ENCODE measurements at regions not wholly inside any gene's neighbourhood (a gene's known extent, or its start where the extent isn't known, plus 50 kb on each side); places are given as distances from the start of the nearest gene placed in this dataset.
A peak's percentile ranks its signal among the peaks of the same experiment; 100 is the strongest.
"Not testable (repeated sequence)": the region's sequence is repeated elsewhere in the genome, so short reads cannot be mapped to it uniquely, and the experiment has no call there.

GRCh38 chr4:3867403-3868100 is 101.4 kb downstream of the ADRA2C start:
- DNase-seq = no peak

GRCh38 chr4:3868211-3869173 is 102.3 kb downstream of the ADRA2C start:
- no peak for DNase-seq

DNA sequence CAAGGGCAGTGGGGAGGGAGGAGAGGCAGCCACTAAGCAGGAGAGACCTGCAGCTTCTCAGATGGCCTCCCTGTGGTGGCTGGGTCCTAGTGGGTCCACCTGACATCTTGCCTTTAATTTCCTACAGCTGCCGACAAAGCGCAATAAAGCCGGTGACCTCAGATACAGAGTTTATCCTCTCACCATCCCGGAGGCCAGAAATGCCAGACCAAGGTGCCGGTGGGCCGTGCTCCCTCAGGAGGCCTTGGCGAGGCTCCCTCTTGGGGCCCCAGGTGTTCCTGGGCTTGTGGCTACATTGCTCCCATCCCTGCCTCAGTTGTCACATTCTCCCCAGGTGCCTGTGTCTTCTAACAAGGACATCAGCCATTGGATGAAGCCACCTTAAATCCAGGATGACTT is 103.0 kb downstream of the ADRA2C start:
- DNase-seq = no peak

GRCh38 chr4:3869661-3870566 is 103.7 kb downstream of the ADRA2C start:
- DNase-seq = no peak

GRCh38 chr4:3870567-3870962 is 104.4 kb downstream of the ADRA2C start:
- DNase-seq = no peak

- DNase-seq = no peak
Measured at GRCh38 chr4:3871181-3871852, 105.1 kb downstream of the ADRA2C start.

GRCh38 chr4:3871881-3872833 is 106.0 kb downstream of the ADRA2C start:
- DNase-seq = no peak

DNA sequence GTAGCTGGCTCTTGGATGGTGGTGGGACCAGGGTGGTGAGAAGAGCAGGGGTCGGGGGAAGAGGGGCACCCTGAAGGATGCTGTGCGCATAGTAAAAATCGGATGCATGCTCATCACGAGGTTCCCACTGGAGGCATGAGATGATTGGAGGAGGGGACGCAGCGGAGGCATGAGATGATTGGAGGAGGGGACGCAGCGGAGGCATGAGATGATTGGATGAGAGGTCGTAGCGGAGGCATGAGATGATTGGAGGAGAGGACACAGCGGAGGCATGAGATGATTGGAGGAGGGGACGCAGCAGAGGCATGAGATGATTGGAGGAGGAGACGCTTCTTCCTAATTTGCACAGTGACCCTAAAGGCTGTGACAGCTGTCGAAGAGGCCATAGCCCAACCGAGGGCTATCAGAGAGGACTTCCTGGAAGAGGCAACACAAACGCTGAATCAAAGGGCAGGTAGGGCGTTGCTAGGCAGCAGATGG is 106.7 kb downstream of the ADRA2C start:
- DNase-seq = no peak

- DNase-seq = no peak
Measured at GRCh38 chr4:3873408-3874027, 107.3 kb downstream of the ADRA2C start.

DNA sequence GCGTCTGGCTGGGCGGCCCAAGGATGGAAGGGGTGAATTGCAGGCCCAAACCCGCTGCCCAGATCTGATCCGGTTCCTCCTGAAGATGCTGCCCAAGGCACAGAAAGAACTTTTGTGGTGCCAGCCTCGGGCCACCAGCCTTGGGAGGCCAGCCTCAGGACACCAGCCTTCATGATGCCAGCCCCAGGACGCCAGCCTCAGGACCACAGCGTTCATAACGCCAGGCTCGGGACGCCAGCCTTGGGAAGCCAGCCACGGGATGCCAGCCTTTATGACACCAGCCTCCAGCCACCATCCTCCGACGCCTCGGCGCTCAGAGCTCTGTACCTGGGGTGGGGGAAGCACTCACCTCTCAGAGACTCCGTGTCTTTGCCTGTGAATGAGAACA is 107.8 kb downstream of the ADRA2C start:
- DNase-seq = no peak

DNA sequence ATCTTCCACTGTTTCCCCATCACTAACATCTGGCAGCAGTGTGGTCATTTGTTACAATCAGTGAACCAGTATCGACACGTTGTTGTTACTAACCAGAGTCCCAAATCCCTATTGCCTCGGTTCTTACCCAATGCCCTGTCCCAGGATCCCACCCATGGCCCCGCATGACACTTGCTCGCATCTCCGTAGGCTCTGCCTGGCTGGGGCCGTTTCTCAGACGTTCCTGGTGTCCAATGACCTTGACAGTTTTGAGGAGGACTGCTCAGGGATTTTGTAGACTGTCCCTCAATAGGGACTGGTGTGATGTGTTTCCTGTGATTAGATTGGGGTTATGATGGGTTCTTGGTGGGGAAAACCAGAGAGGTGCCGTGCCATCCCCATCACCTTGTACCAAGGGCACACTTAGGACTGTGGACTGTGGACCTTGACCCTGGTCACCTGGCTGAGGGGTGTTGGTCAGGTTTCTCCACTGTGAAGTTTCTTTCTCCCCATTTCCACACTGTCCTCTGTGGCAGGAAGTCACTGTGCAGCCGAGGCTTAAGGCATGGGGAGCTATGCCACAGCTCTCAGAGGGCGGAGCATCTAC is 108.4 kb downstream of the ADRA2C start:
- DNase-seq = no peak

DNA sequence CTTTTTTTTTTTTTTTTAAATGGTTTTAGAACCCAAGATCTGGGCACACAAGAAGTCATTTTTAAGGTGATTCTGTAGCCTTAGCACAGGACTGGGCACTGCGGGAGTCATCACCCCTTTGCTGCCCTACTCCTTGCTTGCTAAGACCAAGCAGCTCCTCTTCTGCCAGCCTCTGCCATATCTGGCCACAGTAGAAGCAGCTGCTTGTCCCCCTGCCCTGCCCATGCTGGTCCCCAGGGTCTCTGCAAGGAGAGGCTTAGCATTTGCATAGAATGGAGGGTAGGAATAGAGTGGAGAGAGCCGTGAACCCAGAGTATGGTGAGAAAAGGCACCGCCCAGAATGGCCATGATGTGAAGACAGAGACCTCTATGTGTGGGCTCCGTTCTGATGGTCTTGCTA is 109.3 kb downstream of the ADRA2C start:
- DNase-seq = no peak

DNA sequence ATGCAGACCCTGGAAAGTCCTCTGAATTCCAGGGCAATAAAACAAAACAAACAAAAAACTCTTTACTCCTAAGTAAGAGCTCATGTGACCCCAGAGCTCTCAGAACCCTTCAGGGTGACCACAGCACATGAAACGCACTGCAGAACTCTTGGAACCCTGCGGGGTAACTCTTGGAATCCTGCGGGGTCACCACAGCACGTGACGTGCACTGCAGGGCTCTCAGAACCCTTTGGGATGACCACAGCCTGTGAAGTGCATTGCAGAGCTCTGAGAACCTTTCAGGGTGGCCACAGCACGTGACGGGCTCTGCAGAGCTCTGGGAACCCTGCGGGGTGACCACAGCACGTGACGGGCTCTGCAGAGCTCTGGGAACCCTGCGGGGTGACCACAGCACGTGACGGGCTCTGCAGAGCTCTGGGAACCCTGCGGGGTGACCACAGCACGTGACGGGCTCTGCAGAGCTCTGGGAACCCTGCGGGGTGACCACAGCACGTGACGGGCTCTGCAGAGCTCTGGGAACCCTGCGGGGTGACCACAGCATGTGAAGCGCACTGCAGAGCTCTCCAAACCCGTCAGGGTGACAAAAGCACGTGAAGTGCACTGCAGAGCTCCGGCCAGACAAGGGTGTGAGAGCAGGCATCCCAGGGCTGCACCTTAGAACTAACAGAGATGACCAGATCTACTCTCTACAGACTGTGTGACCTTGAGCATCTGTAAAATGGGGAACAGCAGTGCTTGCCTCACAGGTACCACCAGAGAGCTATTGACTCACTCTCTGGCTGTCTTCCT is 110.1 kb downstream of the ADRA2C start:
- DNase-seq = not testable (repeated sequence)

GRCh38 chr4:3877236-3877635 is 111.1 kb downstream of the ADRA2C start:
- no peak for DNase-seq

DNA sequence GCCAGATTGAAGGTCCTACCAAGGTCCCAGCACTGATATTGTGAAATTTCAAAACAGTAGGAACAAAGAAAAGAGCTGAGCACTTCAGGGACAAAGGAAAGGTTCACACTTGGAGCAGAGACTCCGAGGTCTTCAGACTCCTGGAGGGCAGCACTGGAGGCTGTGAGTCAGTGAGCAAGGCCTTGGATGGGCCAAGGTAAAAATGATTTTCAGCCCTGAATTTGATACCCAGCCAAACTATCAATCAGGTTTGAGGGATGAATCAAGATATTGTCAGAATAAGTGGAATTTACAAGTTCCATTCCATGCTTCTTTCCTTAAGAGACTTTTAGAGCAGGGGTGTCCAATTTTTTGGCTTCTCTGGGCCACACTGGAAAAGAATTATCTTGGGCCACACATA is 111.7 kb downstream of the ADRA2C start:
- DNase-seq = no peak

DNA sequence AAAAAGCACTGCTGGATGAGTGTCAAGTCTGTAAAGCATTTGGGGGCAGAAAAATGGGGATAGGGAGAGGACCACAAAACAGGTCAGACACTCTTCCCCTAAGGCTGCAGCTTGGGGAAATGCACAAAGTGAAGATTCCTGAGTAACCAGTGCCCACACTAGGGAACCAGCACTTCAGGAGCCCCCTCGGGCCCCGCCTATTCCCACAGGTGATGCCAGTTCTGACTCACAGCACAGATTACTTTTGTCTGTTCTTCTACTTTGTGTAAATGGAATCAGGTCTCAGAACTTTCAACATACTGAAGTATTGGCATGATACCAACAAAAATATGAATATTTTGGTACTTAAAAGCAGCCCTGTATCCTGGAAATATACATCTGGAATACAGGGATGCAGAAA is 112.5 kb downstream of the ADRA2C start:
- no peak for DNase-seq

DNA sequence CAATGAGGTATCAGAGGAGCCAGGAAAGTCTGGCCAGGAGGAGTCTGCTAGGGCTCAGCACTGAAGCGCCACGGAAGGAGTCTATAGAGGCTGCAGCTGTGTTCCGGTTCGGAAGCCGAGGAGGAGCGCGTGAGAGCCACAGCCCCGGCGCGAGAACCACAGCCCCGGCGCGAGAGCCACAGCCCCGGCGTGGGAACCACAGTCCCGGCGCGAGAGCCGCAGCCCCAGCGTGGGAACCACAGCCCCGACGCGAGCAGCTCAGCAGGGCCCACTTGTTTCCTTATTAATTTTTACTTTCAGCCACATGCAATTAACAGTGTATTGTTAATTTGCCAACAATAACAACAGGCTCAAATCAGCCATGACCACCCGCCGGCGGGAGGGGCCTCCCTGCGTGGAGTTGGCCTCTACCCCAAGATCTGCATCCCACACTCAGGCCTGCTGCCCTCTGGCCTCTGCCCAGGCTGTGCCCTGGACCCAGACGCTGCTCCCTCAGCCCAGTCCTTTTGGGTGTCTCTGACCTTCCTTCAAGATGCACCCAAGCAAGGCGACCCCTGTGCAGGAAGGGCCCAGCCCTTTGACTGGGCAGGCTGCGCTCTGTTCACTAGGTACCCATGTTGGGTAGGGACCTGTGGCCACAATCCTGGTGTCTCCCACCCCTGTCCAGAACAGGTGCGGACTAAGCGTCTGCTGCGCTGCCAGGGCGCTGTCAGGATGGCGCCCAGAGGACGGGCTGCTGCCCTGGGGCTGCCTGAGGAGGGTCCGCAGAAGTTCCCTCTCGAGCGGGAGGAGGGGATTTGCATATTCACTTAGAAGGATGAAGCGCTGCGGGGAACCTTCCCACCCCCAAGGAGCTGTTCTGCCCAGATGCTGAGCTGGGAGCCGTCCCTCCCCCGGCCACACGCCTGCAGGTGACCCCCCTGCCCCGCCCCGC is 113.8 kb downstream of the ADRA2C start:
- DNase-seq = no peak

DNA sequence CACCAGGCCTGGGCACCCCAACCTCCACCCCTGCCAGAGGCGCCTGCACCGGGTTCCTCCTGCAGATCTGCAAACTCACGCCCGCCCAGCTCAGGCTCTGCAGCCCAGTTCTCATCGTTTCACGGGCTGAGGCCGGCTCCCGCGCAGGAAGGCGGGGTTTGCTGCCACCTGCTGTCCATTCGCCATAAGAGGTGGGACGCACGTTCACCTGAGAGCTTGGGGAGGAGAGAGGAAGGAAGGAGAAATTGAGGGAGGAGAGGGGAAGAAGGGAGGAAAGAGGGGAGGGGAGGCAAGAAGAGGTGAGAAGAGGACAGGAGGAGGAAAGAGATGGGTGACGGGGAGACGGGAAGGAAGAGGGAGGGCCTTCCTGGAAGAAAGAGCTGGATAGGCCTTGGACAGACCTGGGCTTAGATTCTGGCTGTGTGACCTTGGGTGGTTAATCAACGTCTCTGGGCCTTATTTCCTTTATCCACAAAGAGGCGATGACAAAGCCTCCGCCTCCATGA is 114.5 kb downstream of the ADRA2C start:
- peak in 1 of 2 experiments; percentile 11 for DNase-seq

All from SHP77 (cell line).